ACHN (cell line): ENCODE measurements at regions not wholly inside any gene's neighbourhood (a gene's known extent, or its start where the extent isn't known, plus 50 kb on each side); places are given as distances from the start of the nearest gene placed in this dataset.
"Not testable (repeated sequence)": the region's sequence is repeated elsewhere in the genome, so short reads cannot be mapped to it uniquely, and the experiment has no call there.

Experiments used
- DNase-seq: peaks from one replicate; pipeline ENCODE4 v3.0.0-alpha.2; 2015
- in situ Hi-C: cut with HindIII; loops from 2 replicates; pipeline ENCODE4 v1.10.0; 2017; ENCODE audit warnings: low sequenced_read_pairs, low pct_ligation_motif_present, low pct_unique_long_range_greater_than_20kb

- no peak for DNase-seq
- in situ Hi-C loops, result no loop called here
These were observed 364.0 kb downstream of the CNTN6 start for GRCh38 chr3:1456781-1457311.

GRCh38 chr3:1462371-1462770, 369.5 kb downstream of the CNTN6 start:
- DNase-seq, result no peak
- in situ Hi-C loops, result no loop called here

- in situ Hi-C loops, result no loop called here
- DNase-seq, result no peak
These were observed 370.1 kb downstream of the CNTN6 start for GRCh38 chr3:1462856-1463450.

GRCh38 chr3:1465091-1465490, 372.3 kb downstream of the CNTN6 start:
- in situ Hi-C loops, result not testable (repeated sequence)

GRCh38 chr3:1468145-1468544, 375.3 kb downstream of the CNTN6 start:
- in situ Hi-C loops, result no loop called here
- no peak for DNase-seq

More at GRCh38 chr3:1465091-1465490, 372.3 kb downstream of the CNTN6 start:
- DNase-seq, result not testable (repeated sequence)

GRCh38 chr3:1469248-1469647, 376.4 kb downstream of the CNTN6 start:
- in situ Hi-C loops, result no loop called here
- no peak for DNase-seq

- no peak for DNase-seq
- in situ Hi-C loops, result no loop called here
These were observed 376.9 kb downstream of the CNTN6 start for GRCh38 chr3:1469687-1470086.

- DNase-seq, result no peak
- in situ Hi-C loops, result no loop called here
These were observed 384.8 kb downstream of the CNTN6 start for GRCh38 chr3:1477669-1478068.

- in situ Hi-C loops, result no loop called here
These were observed 402.6 kb downstream of the CNTN6 start for GRCh38 chr3:1495466-1495865.

GRCh38 chr3:1499694-1500093, 406.9 kb downstream of the CNTN6 start:
- no peak for DNase-seq
- in situ Hi-C loops, result no loop called here

More at GRCh38 chr3:1495466-1495865, 402.6 kb downstream of the CNTN6 start:
- no peak for DNase-seq

GRCh38 chr3:1501406-1502115, 408.7 kb downstream of the CNTN6 start:
- in situ Hi-C loops, result no loop called here
- DNase-seq, result no peak

- in situ Hi-C loops, result no loop called here
- no peak for DNase-seq
These were observed 413.3 kb downstream of the CNTN6 start for GRCh38 chr3:1506090-1506489.

- DNase-seq, result no peak
- in situ Hi-C loops, result no loop called here
These were observed 420.8 kb downstream of the CNTN6 start for GRCh38 chr3:1513662-1514061.

GRCh38 chr3:1515882-1516281, 423.1 kb downstream of the CNTN6 start:
- in situ Hi-C loops, result no loop called here
- no peak for DNase-seq

GRCh38 chr3:1527786-1528185, 435.0 kb downstream of the CNTN6 start:
- in situ Hi-C loops, result no loop called here
- DNase-seq, result no peak

GRCh38 chr3:1528621-1529020, 435.8 kb downstream of the CNTN6 start:
- DNase-seq, result no peak
- in situ Hi-C loops, result no loop called here

GRCh38 chr3:1529676-1530075, 436.9 kb downstream of the CNTN6 start:
- DNase-seq, result no peak
- in situ Hi-C loops, result no loop called here

- no peak for DNase-seq
- in situ Hi-C loops, result no loop called here
These were observed 439.2 kb downstream of the CNTN6 start for GRCh38 chr3:1531981-1532380.

GRCh38 chr3:1532935-1533606, 440.2 kb downstream of the CNTN6 start:
- no peak for DNase-seq
- in situ Hi-C loops, result no loop called here

GRCh38 chr3:1533763-1534162, 440.9 kb downstream of the CNTN6 start:
- in situ Hi-C loops, result no loop called here
- DNase-seq, result no peak
